ENCODE measurements at regions not wholly inside any gene's neighbourhood (a gene's known extent, or its start where the extent isn't known, plus 50 kb on each side); places are given as distances from the start of the nearest gene placed in this dataset.

GRCh38 chr1:101290922-101291561 is 54.2 kb downstream of the S1PR1 start:
- DNase-seq, result no peak

- no peak for DNase-seq
Measured at GRCh38 chr1:101291562-101292380, 55.0 kb downstream of the S1PR1 start.

GRCh38 chr1:101293461-101294051 is 56.7 kb downstream of the S1PR1 start:
- DNase-seq, result no peak

GRCh38 chr1:101295209-101295608 is 58.4 kb downstream of the S1PR1 start:
- no peak for DNase-seq

DNA sequence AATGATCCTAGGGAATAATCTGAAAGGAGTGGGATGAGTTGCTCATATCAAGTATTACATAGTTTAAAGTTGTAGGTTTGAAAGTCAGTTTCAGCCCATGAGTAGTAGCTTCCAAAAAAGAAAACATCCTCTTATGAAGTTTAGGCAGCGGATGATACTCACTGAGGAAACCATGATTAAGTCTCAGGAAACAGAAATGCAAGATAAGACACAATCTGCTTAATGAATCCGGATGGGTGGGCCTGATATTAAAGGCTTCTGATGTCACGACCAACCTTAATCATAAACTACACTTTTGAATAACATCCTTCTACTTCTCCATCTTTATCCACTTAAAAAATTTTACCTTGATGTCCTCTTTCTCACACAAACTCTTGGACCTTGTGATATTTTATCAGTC is 61.8 kb downstream of the S1PR1 start:
- no peak for DNase-seq

DNA sequence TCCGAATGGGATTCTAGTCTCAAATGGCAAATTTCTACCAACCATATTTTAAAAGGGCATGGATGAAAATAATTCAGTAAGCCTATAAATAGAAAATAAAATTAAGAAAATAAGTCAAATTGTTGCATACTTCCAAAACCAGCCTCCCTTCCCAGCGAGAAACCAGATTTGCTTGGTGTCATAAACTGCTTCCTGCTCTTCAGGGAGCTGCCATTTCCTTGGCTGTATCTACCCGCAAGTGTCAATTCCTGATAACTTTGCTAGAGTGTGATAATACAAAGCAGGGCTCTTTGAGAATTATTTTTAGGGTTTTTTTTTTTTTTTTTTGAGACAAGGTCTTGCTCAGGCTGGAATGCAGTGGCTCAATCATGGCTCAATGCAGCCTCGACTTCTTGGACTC is 62.3 kb downstream of the S1PR1 start:
- DNase-seq, result no peak

GRCh38 chr1:101299710-101300109 is 62.9 kb downstream of the S1PR1 start:
- DNase-seq, result no peak

DNA sequence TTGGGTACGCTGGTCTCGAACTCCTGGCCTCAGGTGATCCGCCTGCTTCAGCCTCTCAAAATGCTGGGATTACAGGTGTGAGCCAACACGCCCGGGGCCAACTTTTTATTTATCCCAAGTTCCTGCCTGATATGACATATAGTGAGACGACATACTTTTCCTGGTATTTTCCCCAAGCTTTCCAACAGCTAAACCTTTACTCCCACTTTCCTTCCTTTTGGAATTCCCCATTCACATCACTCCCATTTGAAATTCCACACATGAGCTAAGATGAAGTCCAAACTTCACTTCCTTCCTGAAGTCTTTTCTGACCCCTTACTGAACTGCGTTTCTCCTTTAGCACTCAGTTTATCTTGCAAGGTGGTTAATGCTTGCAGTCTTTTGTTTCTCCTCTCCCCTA is 64.1 kb downstream of the S1PR1 start:
- no peak for DNase-seq

DNA sequence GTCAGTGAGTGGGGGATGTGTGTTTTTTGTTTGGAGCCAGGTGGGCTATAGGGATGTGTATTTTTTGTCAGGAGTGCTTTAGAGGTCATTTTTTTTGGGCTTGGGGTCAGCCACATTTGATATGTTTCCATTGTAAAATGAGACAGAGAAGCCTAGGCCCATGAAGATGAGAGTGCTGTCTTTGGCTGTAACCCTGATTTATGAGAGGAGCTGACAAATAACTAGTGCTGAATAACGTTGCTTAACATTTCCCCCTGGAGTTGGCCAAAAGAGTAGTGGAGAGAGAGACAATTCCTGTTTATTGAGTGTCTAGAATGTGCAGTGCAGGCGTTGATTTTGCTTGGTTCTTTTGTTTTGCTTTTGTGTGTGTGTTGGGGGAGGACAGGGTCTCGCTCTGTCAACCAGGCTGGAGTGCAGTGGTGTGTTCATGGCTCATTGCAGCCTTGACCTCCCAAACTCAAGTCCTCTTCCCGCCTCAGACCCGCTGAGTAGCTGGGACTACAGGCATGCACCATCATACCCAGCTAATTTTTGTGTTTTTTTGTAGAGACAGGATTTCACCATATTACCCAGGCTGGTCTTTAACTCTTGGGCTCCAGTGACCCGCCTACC is 64.7 kb downstream of the S1PR1 start:
- DNase-seq, result no peak

DNA sequence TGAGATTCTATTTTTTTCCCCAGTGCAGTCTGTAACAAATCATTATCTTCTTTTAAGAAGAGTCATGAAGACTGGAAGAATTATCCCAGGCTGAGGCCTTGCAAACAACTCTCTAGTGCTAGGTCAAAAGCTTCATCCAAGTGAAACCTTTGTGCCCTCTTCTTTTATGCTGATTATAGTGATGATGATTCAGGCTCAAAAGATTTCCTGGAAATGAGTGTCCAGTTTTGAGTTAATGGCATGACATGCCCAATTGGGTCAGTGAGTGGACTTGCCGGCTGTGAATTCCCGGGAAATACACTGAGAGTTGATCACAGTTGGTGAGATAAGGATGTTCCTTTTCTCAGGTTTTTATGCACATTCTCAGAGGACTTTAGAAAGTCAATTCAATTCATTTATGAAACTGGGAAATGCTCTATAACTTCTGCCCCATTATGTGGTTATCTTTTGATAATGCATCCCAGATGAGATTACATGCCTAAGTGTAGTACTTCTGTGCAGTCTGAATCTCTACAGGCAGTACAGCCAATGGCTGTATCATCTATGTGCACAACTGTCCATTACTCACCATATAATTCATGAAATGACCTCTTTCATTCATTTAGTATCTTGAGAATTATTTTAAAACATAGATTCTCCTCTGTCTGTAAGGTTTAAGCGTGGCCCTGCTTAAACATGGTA is 66.2 kb downstream of the S1PR1 start:
- no peak for DNase-seq

- DNase-seq, result no peak
Measured at GRCh38 chr1:101307985-101308689, 71.3 kb downstream of the S1PR1 start.

DNA sequence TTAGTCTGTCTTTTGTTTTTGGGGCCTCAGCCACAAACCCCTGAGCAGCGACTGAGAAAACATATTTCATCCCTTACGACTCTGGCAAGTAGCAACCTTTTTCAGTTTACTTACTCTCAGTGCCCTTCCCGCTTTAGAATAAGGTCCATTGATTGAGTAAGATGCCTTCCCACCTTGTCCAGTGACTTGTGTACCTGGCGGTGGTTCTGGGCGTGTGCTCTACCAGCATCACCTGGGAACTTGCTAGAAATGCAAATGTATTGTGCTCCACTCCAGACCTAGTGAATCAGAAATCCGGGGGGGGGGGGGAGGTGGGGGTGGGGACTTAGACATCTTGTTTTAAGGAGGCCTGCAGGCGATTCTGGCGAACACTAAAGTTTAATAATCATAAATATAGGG is 72.1 kb downstream of the S1PR1 start:
- DNase-seq, result no peak

DNA sequence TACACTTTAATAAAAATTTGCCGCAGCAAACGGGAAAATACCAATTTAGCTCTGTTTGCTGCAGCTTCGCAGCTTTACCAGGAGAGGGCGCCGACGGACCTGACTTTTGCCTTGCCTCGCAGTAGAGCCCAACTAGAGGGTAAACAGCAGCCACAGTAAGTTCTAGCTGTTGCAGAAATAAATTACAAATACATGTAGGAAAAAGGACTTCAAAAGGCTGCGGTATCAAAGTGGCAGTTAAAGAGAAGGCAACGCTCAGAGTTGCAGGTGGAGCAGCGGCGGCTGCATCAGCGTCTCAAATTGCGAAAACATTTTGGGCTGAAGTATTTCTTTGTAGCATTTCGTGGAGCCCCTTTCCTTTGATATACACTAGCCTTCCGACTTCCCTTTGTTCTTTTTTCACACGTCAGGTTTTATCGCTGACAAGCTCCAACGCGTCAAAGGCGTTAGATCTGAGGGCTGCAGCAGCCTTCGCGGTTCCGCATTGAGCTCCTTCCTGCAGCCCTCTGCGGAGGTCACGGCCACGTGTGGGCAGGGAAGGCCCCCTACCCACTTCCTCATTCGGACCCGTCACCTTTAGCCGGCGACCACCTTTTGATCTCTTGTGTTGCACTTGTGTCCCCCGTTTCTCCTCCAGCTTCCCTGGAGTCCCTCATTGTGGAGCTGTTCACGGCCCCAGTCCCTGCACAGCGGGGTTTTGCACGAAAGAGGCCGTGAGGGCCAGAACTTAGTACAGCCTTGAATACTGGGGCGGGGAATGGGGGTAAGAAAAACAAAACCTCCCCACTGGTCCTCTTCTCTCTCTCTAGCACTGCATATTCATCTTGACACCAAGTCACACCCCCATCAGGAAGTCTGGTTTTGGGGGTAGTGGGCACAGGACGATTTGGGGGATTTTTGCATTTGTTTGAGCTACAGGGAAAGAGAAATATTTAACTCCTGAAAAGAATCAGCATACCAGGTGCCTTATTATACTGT is 72.8 kb downstream of the S1PR1 start:
- DNase-seq, result peak; percentile 66

- no peak for DNase-seq
Measured at GRCh38 chr1:101310506-101310905, 73.7 kb downstream of the S1PR1 start.

GRCh38 chr1:101311146-101311920 is 74.5 kb downstream of the S1PR1 start:
- no peak for DNase-seq

GRCh38 chr1:101312147-101312546 is 75.3 kb downstream of the S1PR1 start:
- DNase-seq, result no peak

GRCh38 chr1:101313356-101313755 is 76.5 kb downstream of the S1PR1 start:
- no peak for DNase-seq

DNA sequence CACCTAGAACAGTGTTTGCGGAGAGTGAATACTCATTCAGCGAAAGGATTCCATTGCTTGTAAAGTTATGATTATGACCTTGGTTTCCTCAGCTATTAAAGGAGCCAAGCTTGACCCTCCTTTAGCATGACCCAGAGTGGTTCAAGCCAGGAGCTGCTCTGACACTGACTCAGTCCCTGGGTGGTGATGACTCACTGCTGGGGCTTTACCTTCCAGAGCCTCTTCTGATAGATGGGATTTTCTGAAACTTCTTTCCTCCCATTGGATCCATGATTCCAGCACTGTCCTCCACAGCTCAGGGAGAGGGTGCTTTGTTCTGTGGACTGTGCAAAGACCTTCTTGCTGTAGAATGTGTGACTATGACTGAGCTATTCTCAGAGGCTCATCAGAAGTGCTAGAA is 77.4 kb downstream of the S1PR1 start:
- no peak for DNase-seq

- DNase-seq, result no peak
Measured at GRCh38 chr1:101316256-101316655, 79.4 kb downstream of the S1PR1 start.

DNA sequence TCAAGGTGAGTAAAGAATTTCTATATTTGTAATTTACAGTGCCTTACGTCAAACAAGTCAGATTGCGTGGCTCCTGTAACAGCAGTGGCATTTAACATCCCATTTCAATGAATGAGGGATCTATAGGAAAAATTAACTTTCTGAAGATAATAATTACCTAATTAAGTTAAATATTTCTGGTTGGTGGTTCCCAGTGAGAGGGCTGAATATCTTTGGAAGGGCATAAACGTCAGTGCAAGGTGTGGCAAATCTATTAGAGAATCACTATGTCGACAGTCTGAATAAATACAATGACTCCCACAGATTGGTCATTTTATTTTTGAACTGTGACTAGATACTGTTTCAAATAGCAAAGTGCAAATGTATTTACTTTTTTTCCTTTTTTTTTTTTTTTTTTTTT is 80.0 kb downstream of the S1PR1 start:
- DNase-seq, result no peak

Measured in NCI-H82 (cell line).